ENCODE measurements at regions not wholly inside any gene's neighbourhood (a gene's known extent, or its start where the extent isn't known, plus 50 kb on each side); places are given as distances from the start of the nearest gene placed in this dataset.

- FAIRE-seq (no peak), DNase-seq (ENCODE audit: low read depth) (no peak)
- no peak overlapping the region for H3K27ac ChIP-seq (ENCODE audit: low read depth, low read length)
- H3K36me3 ChIP-seq (ENCODE audit: insufficient read depth, low read length), result no peaks in the 10 kb centered on the region
- no peaks in the 10 kb centered on the region for H3K79me2 ChIP-seq (ENCODE audit: insufficient read depth, low read length)
- no peak overlapping the region for H3K4me3 ChIP-seq (ENCODE audit: insufficient read depth, low read depth, low read length)
- peaks cover 6% of the 10 kb centered on the region for H3K4me1 Mint-ChIP-seq (ENCODE audit: low read depth, unreplicated experiment)
- peaks cover 19% of the 10 kb centered on the region for H3K27me3 Mint-ChIP-seq (ENCODE audit: low read depth, unreplicated experiment)
- no peaks in the 10 kb centered on the region for H3K27me3 ChIP-seq (ENCODE audit: insufficient read depth, low read length)
- TF ChIP-seq CTCF (IDR thresholded peaks at IDR 0.05; ENCODE audit: insufficient read depth, low read depth, low read length) (no peak), EZH2 (IDR thresholded peaks at IDR 0.05; ENCODE audit: insufficient read depth, low read length) (no peak)
- no peak overlapping the region for H3K9ac ChIP-seq (ENCODE audit: low read length)
- no peak overlapping the region for H3K4me3 Mint-ChIP-seq (ENCODE audit: unreplicated experiment)
- no peak overlapping the region for H3K4me2 ChIP-seq (ENCODE audit: low read length)
- H3K9me3 ChIP-seq (ENCODE audit: insufficient read depth, low read depth, low read length), result peaks cover 5% of the 10 kb centered on the region
- no peaks in the 10 kb centered on the region for H3K36me3 Mint-ChIP-seq (ENCODE audit: low read depth, unreplicated experiment)
- H3K4me1 ChIP-seq (ENCODE audit: insufficient read depth, low read length), result no peaks in the 10 kb centered on the region
- peak overlapping the region; percentile 16 for H3K27ac Mint-ChIP-seq (ENCODE audit: unreplicated experiment)
- H4K20me1 ChIP-seq (ENCODE audit: insufficient read depth, low read length), result no peaks in the 10 kb centered on the region
- H3K9me3 Mint-ChIP-seq (ENCODE audit: unreplicated experiment), result peaks cover 4% of the 10 kb centered on the region
- no peak overlapping the region for H2AFZ ChIP-seq (ENCODE audit: low read depth, low read length)
Observed at GRCh38 chr5:2093859-2094615, 211.3 kb upstream of the IRX4 start.

GRCh38 chr5:2091921-2092320 is 209.2 kb upstream of the IRX4 start:
- no peaks in the 10 kb centered on the region for H3K27me3 ChIP-seq (ENCODE audit: insufficient read depth, low read length)
- no peaks in the 10 kb centered on the region for H3K4me1 ChIP-seq (ENCODE audit: insufficient read depth, low read length)
- H3K4me2 ChIP-seq (ENCODE audit: low read length), result no peak overlapping the region
- no peaks in the 10 kb centered on the region for H3K36me3 Mint-ChIP-seq (ENCODE audit: low read depth, unreplicated experiment)
- H3K4me1 Mint-ChIP-seq (ENCODE audit: low read depth, unreplicated experiment), result peaks cover 6% of the 10 kb centered on the region
- H4K20me1 ChIP-seq (ENCODE audit: insufficient read depth, low read length), result no peaks in the 10 kb centered on the region
- no peak for TF ChIP-seq EZH2 (IDR thresholded peaks at IDR 0.05; ENCODE audit: insufficient read depth, low read length)
- no peak for TF ChIP-seq CTCF (IDR thresholded peaks at IDR 0.05; ENCODE audit: insufficient read depth, low read depth, low read length)
- H3K9me3 ChIP-seq (ENCODE audit: insufficient read depth, low read depth, low read length), result peaks cover 5% of the 10 kb centered on the region
- H3K27ac ChIP-seq (ENCODE audit: low read depth, low read length), result no peak overlapping the region
- no peak overlapping the region for H2AFZ ChIP-seq (ENCODE audit: low read depth, low read length)
- H3K9me3 Mint-ChIP-seq (ENCODE audit: unreplicated experiment), result peaks cover 4% of the 10 kb centered on the region
- FAIRE-seq (no peak), DNase-seq (ENCODE audit: low read depth) (no peak)
- H3K4me3 Mint-ChIP-seq (ENCODE audit: unreplicated experiment), result no peak overlapping the region
- H3K9ac ChIP-seq (ENCODE audit: low read length), result no peak overlapping the region
- no peaks in the 10 kb centered on the region for H3K36me3 ChIP-seq (ENCODE audit: insufficient read depth, low read length)
- H3K4me3 ChIP-seq (ENCODE audit: insufficient read depth, low read depth, low read length), result no peak overlapping the region
- no peak overlapping the region for H3K27ac Mint-ChIP-seq (ENCODE audit: unreplicated experiment)
- no peaks in the 10 kb centered on the region for H3K79me2 ChIP-seq (ENCODE audit: insufficient read depth, low read length)
- H3K27me3 Mint-ChIP-seq (ENCODE audit: low read depth, unreplicated experiment), result peaks cover 5% of the 10 kb centered on the region

GRCh38 chr5:2087980-2088379 is 205.3 kb upstream of the IRX4 start:
- no peaks in the 10 kb centered on the region for H3K36me3 ChIP-seq (ENCODE audit: insufficient read depth, low read length)
- H4K20me1 ChIP-seq (ENCODE audit: insufficient read depth, low read length), result no peaks in the 10 kb centered on the region
- H3K4me3 Mint-ChIP-seq (ENCODE audit: unreplicated experiment), result no peak overlapping the region
- FAIRE-seq, result no peak
- no peaks in the 10 kb centered on the region for H3K9me3 Mint-ChIP-seq (ENCODE audit: unreplicated experiment)
- H3K9me3 ChIP-seq (ENCODE audit: insufficient read depth, low read depth, low read length), result no peaks in the 10 kb centered on the region
- no peak overlapping the region for H3K4me3 ChIP-seq (ENCODE audit: insufficient read depth, low read depth, low read length)
- H3K36me3 Mint-ChIP-seq (ENCODE audit: low read depth, unreplicated experiment), result no peaks in the 10 kb centered on the region
- no peaks in the 10 kb centered on the region for H3K27me3 ChIP-seq (ENCODE audit: insufficient read depth, low read length)
- TF ChIP-seq CTCF (IDR thresholded peaks at IDR 0.05; ENCODE audit: insufficient read depth, low read depth, low read length) (no peak), EZH2 (IDR thresholded peaks at IDR 0.05; ENCODE audit: insufficient read depth, low read length) (no peak)
- H3K4me1 ChIP-seq (ENCODE audit: insufficient read depth, low read length), result no peaks in the 10 kb centered on the region
- H3K4me2 ChIP-seq (ENCODE audit: low read length), result no peak overlapping the region
- H3K9ac ChIP-seq (ENCODE audit: low read length), result no peak overlapping the region
- no peak overlapping the region for H2AFZ ChIP-seq (ENCODE audit: low read depth, low read length)
- no peaks in the 10 kb centered on the region for H3K4me1 Mint-ChIP-seq (ENCODE audit: low read depth, unreplicated experiment)
- H3K27ac ChIP-seq (ENCODE audit: low read depth, low read length), result no peak overlapping the region
- no peak for DNase-seq (ENCODE audit: low read depth)
- H3K27ac Mint-ChIP-seq (ENCODE audit: unreplicated experiment), result no peak overlapping the region
- no peaks in the 10 kb centered on the region for H3K79me2 ChIP-seq (ENCODE audit: insufficient read depth, low read length)
- no peaks in the 10 kb centered on the region for H3K27me3 Mint-ChIP-seq (ENCODE audit: low read depth, unreplicated experiment)

All from astrocyte (in vitro differentiated cells and primary cell).